Uterus (tissue), 2 donors: ENCODE measurements at regions not wholly inside any gene's neighbourhood (a gene's known extent, or its start where the extent isn't known, plus 50 kb on each side); places are given as distances from the start of the nearest gene placed in this dataset.

ENCODE experiments used
- POLR2A ChIP-seq, 2 donors: fragments of 450-650 bp; IDR thresholded peaks; one replicate each; pipeline ENCODE4 v1.6.1; 2016; ENCODE audit warnings: antibody characterized with exemption in 2 of 2, mild to moderate bottlenecking in 1 of 2, moderate library complexity in 1 of 2
- TF ChIP-seq, protein P1 (sequence below), 4 experiments: fragments of 200-600 bp in 2 of 4; fragments of 450-650 bp in 2 of 4; sonication (generic) in 2 of 4; IDR thresholded peaks; one replicate each; pipeline ENCODE4 v1.5.1; 2016 to 2019; ENCODE audit warnings: antibody characterized with exemption in 4 of 4, mild to moderate bottlenecking in 2 of 4, moderate library complexity in 1 of 4

DNA sequence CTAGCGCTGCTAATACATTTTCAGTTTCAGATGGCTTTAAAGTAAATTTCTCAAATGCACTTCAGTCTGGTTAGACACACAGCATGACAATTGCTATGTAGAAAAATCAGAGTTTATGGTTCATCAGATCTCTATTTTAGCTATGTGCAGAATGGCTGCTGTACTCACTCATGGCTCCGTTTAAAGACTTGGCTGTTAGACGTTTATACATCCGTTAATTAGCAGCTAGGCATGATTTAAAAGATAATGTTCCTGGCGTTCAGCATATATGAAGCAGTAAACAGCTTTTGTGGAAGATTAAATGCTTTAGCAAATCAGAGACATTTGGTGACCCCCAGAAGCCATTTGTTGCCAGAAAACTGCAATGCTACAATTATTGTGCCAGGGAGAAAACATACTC, 350.0 kb upstream of the MANEA start:
- TF ChIP-seq, protein P1, sequence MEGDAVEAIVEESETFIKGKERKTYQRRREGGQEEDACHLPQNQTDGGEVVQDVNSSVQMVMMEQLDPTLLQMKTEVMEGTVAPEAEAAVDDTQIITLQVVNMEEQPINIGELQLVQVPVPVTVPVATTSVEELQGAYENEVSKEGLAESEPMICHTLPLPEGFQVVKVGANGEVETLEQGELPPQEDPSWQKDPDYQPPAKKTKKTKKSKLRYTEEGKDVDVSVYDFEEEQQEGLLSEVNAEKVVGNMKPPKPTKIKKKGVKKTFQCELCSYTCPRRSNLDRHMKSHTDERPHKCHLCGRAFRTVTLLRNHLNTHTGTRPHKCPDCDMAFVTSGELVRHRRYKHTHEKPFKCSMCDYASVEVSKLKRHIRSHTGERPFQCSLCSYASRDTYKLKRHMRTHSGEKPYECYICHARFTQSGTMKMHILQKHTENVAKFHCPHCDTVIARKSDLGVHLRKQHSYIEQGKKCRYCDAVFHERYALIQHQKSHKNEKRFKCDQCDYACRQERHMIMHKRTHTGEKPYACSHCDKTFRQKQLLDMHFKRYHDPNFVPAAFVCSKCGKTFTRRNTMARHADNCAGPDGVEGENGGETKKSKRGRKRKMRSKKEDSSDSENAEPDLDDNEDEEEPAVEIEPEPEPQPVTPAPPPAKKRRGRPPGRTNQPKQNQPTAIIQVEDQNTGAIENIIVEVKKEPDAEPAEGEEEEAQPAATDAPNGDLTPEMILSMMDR (IDR thresholded peaks at IDR 0.05): no peak
- TF ChIP-seq POLR2A (IDR thresholded peaks at IDR 0.05): no peak
